WTC11 (cell line): ENCODE measurements at regions not wholly inside any gene's neighbourhood (a gene's known extent, or its start where the extent isn't known, plus 50 kb on each side); places are given as distances from the start of the nearest gene placed in this dataset.

Experiments used
- CTCF ChIP-seq: fragments of 200-600 bp; IDR thresholded peaks from 2 replicates; pipeline ENCODE4 v1.8.0; 2022; ENCODE audit warnings: antibody characterized with exemption
- PRDM15 ChIP-seq: sonication (generic); formaldehyde crosslinking; IDR thresholded peaks from 2 replicates; pipeline ENCODE4 v1.8.0; 2022; ENCODE audit warnings: missing genetic modification reagents
- TEAD4 ChIP-seq: sonication (generic); formaldehyde crosslinking; IDR thresholded peaks from 2 replicates; pipeline ENCODE4 v1.8.0; 2022; ENCODE audit warnings: mild to moderate bottlenecking, missing genetic modification reagents
- TP53 ChIP-seq: sonication (generic); formaldehyde crosslinking; IDR thresholded peaks from 2 replicates; pipeline ENCODE4 v1.8.1; 2023; ENCODE audit warnings: mild to moderate bottlenecking, missing genetic modification reagents
- USF2 ChIP-seq: sonication (generic); formaldehyde crosslinking; IDR thresholded peaks from 2 replicates; pipeline ENCODE4 v1.8.1; 2023; ENCODE audit warnings: mild to moderate bottlenecking, missing genetic modification reagents, moderate library complexity
- ZNF232 ChIP-seq: sonication (generic); formaldehyde crosslinking; IDR thresholded peaks from 2 replicates; pipeline ENCODE4 v1.8.0; 2022; ENCODE audit warnings: mild to moderate bottlenecking, missing genetic modification reagents
- TF ChIP-seq, protein P1 (sequence below): sonication (generic); formaldehyde crosslinking; IDR thresholded peaks from 2 replicates; pipeline ENCODE4 v1.8.0; 2022; ENCODE audit warnings: mild to moderate bottlenecking, missing genetic modification reagents
- TF ChIP-seq, protein P2 (sequence below): fragments of 250-450 bp; sonication (Bioruptor Pico); IDR thresholded peaks from 2 replicates; pipeline ENCODE4 v1.8.0; 2021; ENCODE audit warnings: mild to moderate bottlenecking

DNA sequence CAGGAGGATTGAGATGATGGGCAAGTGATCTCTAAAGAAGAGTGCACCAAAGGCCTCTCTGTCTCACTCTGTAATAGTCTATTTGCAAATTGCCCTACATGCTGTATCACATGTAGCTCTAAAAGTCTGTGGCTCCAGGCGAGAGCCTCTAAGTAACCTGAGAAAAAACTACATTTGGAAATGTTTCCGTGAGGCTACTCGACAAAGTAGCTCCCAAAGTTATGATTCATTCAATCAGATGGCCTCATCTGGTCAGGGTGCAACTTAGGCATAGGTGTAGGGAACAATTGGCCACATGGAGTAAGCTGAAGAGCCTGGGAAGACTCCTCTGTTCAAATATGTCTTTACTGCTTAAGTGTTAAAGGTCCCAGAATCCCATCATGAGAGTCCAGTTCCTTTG, 155.4 kb upstream of the PLEKHG7 start:
- TF ChIP-seq, protein P1, sequence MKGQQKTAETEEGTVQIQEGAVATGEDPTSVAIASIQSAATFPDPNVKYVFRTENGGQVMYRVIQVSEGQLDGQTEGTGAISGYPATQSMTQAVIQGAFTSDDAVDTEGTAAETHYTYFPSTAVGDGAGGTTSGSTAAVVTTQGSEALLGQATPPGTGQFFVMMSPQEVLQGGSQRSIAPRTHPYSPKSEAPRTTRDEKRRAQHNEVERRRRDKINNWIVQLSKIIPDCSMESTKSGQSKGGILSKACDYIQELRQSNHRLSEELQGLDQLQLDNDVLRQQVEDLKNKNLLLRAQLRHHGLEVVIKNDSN (CRISPR knock-in tag): no peak
- TF ChIP-seq TP53 (CRISPR knock-in tag) (no peak), CTCF (no peak), PRDM15 (no peak), USF2 (CRISPR knock-in tag) (no peak), TEAD4 (no peak), ZNF232 (CRISPR knock-in tag) (no peak)
- TF ChIP-seq, protein P2, sequence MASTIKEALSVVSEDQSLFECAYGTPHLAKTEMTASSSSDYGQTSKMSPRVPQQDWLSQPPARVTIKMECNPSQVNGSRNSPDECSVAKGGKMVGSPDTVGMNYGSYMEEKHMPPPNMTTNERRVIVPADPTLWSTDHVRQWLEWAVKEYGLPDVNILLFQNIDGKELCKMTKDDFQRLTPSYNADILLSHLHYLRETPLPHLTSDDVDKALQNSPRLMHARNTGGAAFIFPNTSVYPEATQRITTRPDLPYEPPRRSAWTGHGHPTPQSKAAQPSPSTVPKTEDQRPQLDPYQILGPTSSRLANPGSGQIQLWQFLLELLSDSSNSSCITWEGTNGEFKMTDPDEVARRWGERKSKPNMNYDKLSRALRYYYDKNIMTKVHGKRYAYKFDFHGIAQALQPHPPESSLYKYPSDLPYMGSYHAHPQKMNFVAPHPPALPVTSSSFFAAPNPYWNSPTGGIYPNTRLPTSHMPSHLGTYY (CRISPR knock-in tag): no peak
